Transverse colon (tissue), 4 donors: ENCODE measurements at regions not wholly inside any gene's neighbourhood (a gene's known extent, or its start where the extent isn't known, plus 50 kb on each side); places are given as distances from the start of the nearest gene placed in this dataset.

Source experiments
- DNase-seq: peaks from one replicate; pipeline ENCODE4 v3.0.0-alpha.2; 2019
- H3K27ac ChIP-seq, 4 donors: fragments of 200-600 bp; sonication (generic); 2 replicates each; pipeline ENCODE4 v1.5.1; 2016 to 2018; ENCODE audit warnings: inconsistent platforms in 4 of 4
- H3K27me3 ChIP-seq: fragments of 200-600 bp; sonication (generic); 2 replicates; pipeline ENCODE4 v1.5.1; 2017; ENCODE audit warnings: inconsistent platforms
- H3K36me3 ChIP-seq, 4 donors: fragments of 200-600 bp; sonication (generic); 2 replicates each; pipeline ENCODE4 v1.5.1; 2017 to 2019; ENCODE audit warnings: inconsistent platforms in 4 of 4
- H3K4me1 ChIP-seq, 4 donors: fragments of 200-600 bp; sonication (generic); 2 replicates each; pipeline ENCODE4 v1.5.1; 2017 to 2020; ENCODE audit warnings: inconsistent platforms in 4 of 4
- H3K4me3 ChIP-seq, 4 donors: fragments of 200-600 bp; sonication (generic); 1 replicate in 1 of 4; 2 replicates in 3 of 4; pipeline versions ENCODE4 v1.5.1 to v1.6.1; 2017 to 2019; ENCODE audit warnings: inconsistent platforms in 4 of 4
- H3K9me3 ChIP-seq, 2 donors: fragments of 200-600 bp; sonication (generic); 2 replicates each; pipeline ENCODE4 v1.5.1; 2017 to 2019; ENCODE audit warnings: inconsistent platforms in 2 of 2
- CTCF ChIP-seq, 5 experiments: fragments of 200-600 bp in 3 of 5; fragments of 450-650 bp in 2 of 5; sonication (generic) in 3 of 5; IDR thresholded peaks; 1 replicate in 2 of 5; 2 replicates in 3 of 5; pipeline ENCODE4 v1.5.1; 2016 to 2017; ENCODE audit warnings: antibody characterized with exemption in 5 of 5, inconsistent platforms in 3 of 5, mild to moderate bottlenecking in 2 of 5, moderate library complexity in 1 of 5
- EP300 ChIP-seq: sonication (generic); formaldehyde crosslinking; IDR thresholded peaks from one replicate; pipeline ENCODE4 v1.6.1; 2017; ENCODE audit warnings: antibody characterized with exemption, low read depth
- POLR2A ChIP-seq: fragments of 450-650 bp; IDR thresholded peaks from one replicate; pipeline ENCODE4 v1.6.1; 2016; ENCODE audit warnings: antibody characterized with exemption, mild to moderate bottlenecking, moderate library complexity
- POLR2AphosphoS5 ChIP-seq, 3 donors: sonication (generic); formaldehyde crosslinking; IDR thresholded peaks; one replicate each; pipeline ENCODE4 v1.6.1; 2016; ENCODE audit warnings: antibody characterized with exemption in 3 of 3
- WGBS, 2 donors: methylation state at CpG; one replicate each; pipeline ENCODE4 v1.1.5; 2018; ENCODE audit warnings: low coverage in 1 of 2; 5-methylcytosine and 5-hydroxymethylcytosine counted together
- in situ Hi-C, 4 donors: fragments of 200-750 bp; cut with MboI; loops; one replicate each; pipeline versions ENCODE4 v1.15.0 to v1.15.1; 2017; ENCODE audit warnings: low sequenced_read_pairs in 3 of 4, low pct_ligation_motif_present in 1 of 4, low pct_unique_long_range_greater_than_20kb in 1 of 4
- intact Hi-C: fragments of 100-400 bp; cut with DNase I; formaldehyde crosslinking; loops from one replicate; pipeline ENCODE4 v1.15.1; 2023; ENCODE audit warnings: low total_unique reads

GRCh38 chr2:104658144-104658835, 195.6 kb upstream of the POU3F3 start:
- TF ChIP-seq CTCF (IDR thresholded peaks at IDR 0.05): no peak
- TF ChIP-seq EP300: no peak
- no peak for TF ChIP-seq POLR2AphosphoS5 (IDR thresholded peaks at IDR 0.05)
- TF ChIP-seq POLR2A: no peak
- Histone ChIP-seq H3K4me3 (no peak overlapping the region), H3K36me3 (no peaks in the 10 kb centered on the region), H3K9me3 (no peaks in the 10 kb centered on the region), H3K27ac (no peak overlapping the region), H3K27me3 (peaks cover 9% of the 10 kb centered on the region), H3K4me1 (no peaks in the 10 kb centered on the region)
- intact Hi-C loops: no loop called here
- in situ Hi-C loops: no loop called here
- 47 to 72% methylated on average over 6 to 19 of the region's 19 CpGs for WGBS, 2 donors
- peak; percentile 12 for DNase-seq

GRCh38 chr2:104658904-104659591, 194.9 kb upstream of the POU3F3 start:
- no peak for DNase-seq
- Histone ChIP-seq H3K36me3 (no peaks in the 10 kb centered on the region), H3K9me3 (no peaks in the 10 kb centered on the region), H3K27me3 (peaks cover 9% of the 10 kb centered on the region), H3K27ac (no peak overlapping the region), H3K4me3 (no peak overlapping the region), H3K4me1 (no peaks in the 10 kb centered on the region)
- WGBS, 2 donors: 56 to 68% methylated on average over 14 to 53 of the region's 53 CpGs
- intact Hi-C loops (no loop called here), in situ Hi-C loops (no loop called here)
- no peak for TF ChIP-seq POLR2AphosphoS5 (IDR thresholded peaks at IDR 0.05)
- no peak for TF ChIP-seq EP300
- no peak for TF ChIP-seq POLR2A

DNA sequence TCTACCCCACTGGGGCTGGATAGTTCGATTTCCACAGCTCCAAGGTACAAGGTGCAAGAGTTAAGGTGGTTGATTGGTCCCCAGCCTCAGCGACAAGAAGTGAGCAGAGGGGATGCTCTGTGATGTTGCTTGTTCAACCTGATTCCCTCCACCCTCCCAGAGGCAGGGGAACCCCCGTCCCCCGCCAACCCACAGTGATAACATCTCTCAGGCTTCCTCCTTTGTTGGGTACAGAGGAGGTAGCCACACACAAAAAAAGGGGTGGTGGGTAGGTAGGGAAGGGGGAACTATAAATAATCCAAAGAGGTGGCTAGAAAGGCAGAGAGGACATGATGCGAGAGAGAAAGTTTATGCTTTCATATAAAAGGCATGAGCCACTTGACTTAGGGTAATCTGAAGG, 192.9 kb upstream of the POU3F3 start:
- no peak overlapping the region for H3K4me3 ChIP-seq
- H3K36me3 ChIP-seq: no peaks in the 10 kb centered on the region
- H3K27me3 ChIP-seq: peaks cover 9% of the 10 kb centered on the region
- in situ Hi-C loops (no loop called here), intact Hi-C loops (no loop called here)
- no peaks in the 10 kb centered on the region for H3K4me1 ChIP-seq
- WGBS, 2 donors: 65 to 88% methylated on average over 1 to 5 of the region's 5 CpGs
- TF ChIP-seq CTCF (IDR thresholded peaks at IDR 0.05): no peak
- TF ChIP-seq POLR2A: no peak
- no peak for TF ChIP-seq POLR2AphosphoS5 (IDR thresholded peaks at IDR 0.05)
- TF ChIP-seq EP300: no peak
- no peaks in the 10 kb centered on the region for H3K9me3 ChIP-seq
- no peak overlapping the region for H3K27ac ChIP-seq
- no peak for DNase-seq

DNA sequence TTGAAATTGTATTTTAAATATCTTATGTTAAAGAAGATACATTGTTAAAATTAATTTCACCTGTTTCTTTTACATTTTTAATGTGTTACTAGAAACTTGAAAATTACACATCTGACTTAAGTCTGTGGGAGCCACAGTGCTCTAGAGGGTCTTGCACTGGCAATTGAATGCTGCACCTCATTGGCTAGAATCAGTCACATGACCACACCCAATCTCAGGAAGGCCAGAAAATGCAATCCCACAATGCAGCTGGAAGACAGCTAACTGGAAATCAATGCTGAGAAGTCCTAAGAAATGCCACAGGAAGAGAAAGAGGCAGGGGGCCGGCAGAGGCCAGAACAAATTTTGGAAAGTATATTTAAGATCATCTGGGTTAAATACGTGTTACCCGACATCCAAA, 189.2 kb upstream of the POU3F3 start:
- Histone ChIP-seq H3K9me3 (no peaks in the 10 kb centered on the region), H3K27me3 (peaks cover 6% of the 10 kb centered on the region), H3K27ac (no peak overlapping the region), H3K4me3 (no peak overlapping the region), H3K4me1 (no peaks in the 10 kb centered on the region), H3K36me3 (no peaks in the 10 kb centered on the region)
- DNase-seq: no peak
- TF ChIP-seq POLR2AphosphoS5 (IDR thresholded peaks at IDR 0.05): no peak
- no peak for TF ChIP-seq EP300
- no peak for TF ChIP-seq CTCF (IDR thresholded peaks at IDR 0.05)
- no peak for TF ChIP-seq POLR2A
- in situ Hi-C loops (no loop called here), intact Hi-C loops (no loop called here)
- 94 to 100% methylated on average over 2 to 3 of the region's 3 CpGs for WGBS, 2 donors
